ENCODE measurements at regions not wholly inside any gene's neighbourhood (a gene's known extent, or its start where the extent isn't known, plus 50 kb on each side); places are given as distances from the start of the nearest gene placed in this dataset.

DNA sequence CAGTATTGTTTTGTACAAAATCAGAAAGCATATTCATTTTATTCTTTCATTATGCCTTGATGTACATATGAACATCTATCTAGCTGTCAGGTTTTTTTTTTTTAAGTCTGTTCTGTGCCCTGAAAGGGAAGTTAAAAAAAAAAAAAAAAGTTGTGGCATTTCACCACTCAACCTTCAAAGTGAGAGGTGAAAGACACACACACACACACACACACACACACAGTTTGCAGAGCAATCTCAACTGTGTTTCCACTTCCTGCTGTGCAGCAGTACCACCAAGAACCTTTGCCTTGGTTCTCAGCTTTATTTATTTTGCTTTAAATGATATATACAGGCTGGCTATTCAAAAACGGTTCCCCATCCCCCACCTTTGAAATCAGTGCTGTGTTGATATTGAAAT, 955.6 kb downstream of the GATA3 start:
- TF ChIP-seq, protein P1, sequence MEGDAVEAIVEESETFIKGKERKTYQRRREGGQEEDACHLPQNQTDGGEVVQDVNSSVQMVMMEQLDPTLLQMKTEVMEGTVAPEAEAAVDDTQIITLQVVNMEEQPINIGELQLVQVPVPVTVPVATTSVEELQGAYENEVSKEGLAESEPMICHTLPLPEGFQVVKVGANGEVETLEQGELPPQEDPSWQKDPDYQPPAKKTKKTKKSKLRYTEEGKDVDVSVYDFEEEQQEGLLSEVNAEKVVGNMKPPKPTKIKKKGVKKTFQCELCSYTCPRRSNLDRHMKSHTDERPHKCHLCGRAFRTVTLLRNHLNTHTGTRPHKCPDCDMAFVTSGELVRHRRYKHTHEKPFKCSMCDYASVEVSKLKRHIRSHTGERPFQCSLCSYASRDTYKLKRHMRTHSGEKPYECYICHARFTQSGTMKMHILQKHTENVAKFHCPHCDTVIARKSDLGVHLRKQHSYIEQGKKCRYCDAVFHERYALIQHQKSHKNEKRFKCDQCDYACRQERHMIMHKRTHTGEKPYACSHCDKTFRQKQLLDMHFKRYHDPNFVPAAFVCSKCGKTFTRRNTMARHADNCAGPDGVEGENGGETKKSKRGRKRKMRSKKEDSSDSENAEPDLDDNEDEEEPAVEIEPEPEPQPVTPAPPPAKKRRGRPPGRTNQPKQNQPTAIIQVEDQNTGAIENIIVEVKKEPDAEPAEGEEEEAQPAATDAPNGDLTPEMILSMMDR (IDR thresholded peaks at IDR 0.05; ENCODE audit: insufficient read depth, low read length) = no peak
- no peak for TF ChIP-seq GABPA (IDR thresholded peaks at IDR 0.05; ENCODE audit: low read depth)

Data from HL-60 (cell line).